Endothelial cell of umbilical vein (primary cell): ENCODE measurements at regions not wholly inside any gene's neighbourhood (a gene's known extent, or its start where the extent isn't known, plus 50 kb on each side); places are given as distances from the start of the nearest gene placed in this dataset.

ENCODE experiments used
- BruUV-seq: library from RNA; stranded (reverse); fragments of 400-500 nt; replicated peaks from 2 replicates; lab custom pipeline; 2021; lab: Mats Ljungman, UMichigan
- CTCF ChIA-PET: fragments of 300-600, 350-600 bp; sonication (Branson Sonifier 250); formaldehyde crosslinking; loops from one replicate; lab custom pipeline; 2021; ENCODE audit warnings: antibody characterized with exemption, inconsistent platforms; lab: Charles Lee
- POLR2A ChIA-PET: fragments of 300-600, 350-600 bp; sonication (Branson Sonifier 250); formaldehyde crosslinking; loops from one replicate; lab custom pipeline; 2021; ENCODE audit warnings: antibody characterized with exemption, inconsistent platforms; lab: Charles Lee
- DNase-seq: peaks from one replicate; pipeline ENCODE4 v3.0.0-alpha.2; 2011; ENCODE audit warnings: low read depth, low spot score
- FAIRE-seq: peaks from 2 replicates; lab custom pipeline; 2011; peaks lifted over from hg19 to GRCh38; lab: Jason Lieb, UNC
- H2AFZ ChIP-seq: 2 replicates; pipeline ENCODE4 v1.6.0; 2012; ENCODE audit warnings: low read depth, low read length, control low read depth, inconsistent platforms
- H3K27ac ChIP-seq: 2 replicates; pipeline ENCODE4 v1.5.1; 2011; ENCODE audit warnings: low read depth, mild to moderate bottlenecking, control low read depth, low read length, moderate library complexity; ENCODE audit not compliant: insufficient read depth
- H3K27me3 ChIP-seq, 2 experiments: 2 replicates each; pipeline versions ENCODE4 v1.6.0 to v1.6.1; 2011; ENCODE audit warnings: low read length in 2 of 2, mixed read lengths in 1 of 2; ENCODE audit not compliant: control insufficient read depth in 2 of 2, insufficient read depth in 2 of 2
- H3K36me3 ChIP-seq, 2 experiments: 2 replicates in 1 of 2; 3 replicates in 1 of 2; pipeline ENCODE4 v1.5.1; 2011; ENCODE audit warnings: low read length in 2 of 2, mild to moderate bottlenecking in 1 of 2, moderate library complexity in 1 of 2; ENCODE audit not compliant: control insufficient read depth in 2 of 2, insufficient read depth in 2 of 2; ENCODE audit errors: extremely low read depth in 1 of 2
- H3K4me1 ChIP-seq: 3 replicates; pipeline ENCODE4 v1.5.1; 2011; ENCODE audit warnings: mild to moderate bottlenecking, low read length; ENCODE audit not compliant: control insufficient read depth, insufficient read depth; ENCODE audit errors: extremely low read depth
- H3K4me2 ChIP-seq: 2 replicates; pipeline ENCODE4 v1.6.1; 2011; ENCODE audit warnings: low read length, control low read depth, mixed read lengths; ENCODE audit not compliant: insufficient read depth
- H3K4me3 ChIP-seq, 3 experiments: fragments of 200-600 bp in 1 of 3; sonication (generic), shearing (Covaris generic) in 1 of 3; replicated peaks in 1 of 3; 2 replicates each; pipeline ENCODE4 v1.5.1; 2011 to 2016; ENCODE audit warnings: control low read depth in 3 of 3, low read length in 3 of 3, mild to moderate bottlenecking in 2 of 3, inconsistent platforms in 1 of 3, low read depth in 1 of 3, moderate library complexity in 1 of 3; ENCODE audit not compliant: insufficient read depth in 1 of 3
- H3K79me2 ChIP-seq: 2 replicates; pipeline ENCODE4 v1.6.0; 2012; ENCODE audit warnings: low read length, inconsistent platforms; ENCODE audit not compliant: control insufficient read depth, insufficient read depth
- H3K9ac ChIP-seq: replicated peaks from 2 replicates; pipeline ENCODE3; 2011; ENCODE audit warnings: low read length, control low read depth; ENCODE audit not compliant: insufficient read depth; ENCODE audit errors: extremely low read depth
- H3K9me1 ChIP-seq: replicated peaks from 3 replicates; pipeline ENCODE4 v1.6.0; 2011; ENCODE audit warnings: mild to moderate bottlenecking, low read length; ENCODE audit not compliant: control insufficient read depth, insufficient read depth; ENCODE audit errors: extremely low read depth
- H3K9me3 ChIP-seq: replicated peaks from 2 replicates; pipeline ENCODE4 v1.5.1; 2012; ENCODE audit warnings: low read length, inconsistent platforms; ENCODE audit not compliant: control insufficient read depth, insufficient read depth
- H4K20me1 ChIP-seq: replicated peaks from 2 replicates; pipeline ENCODE3; 2011; ENCODE audit warnings: mild to moderate bottlenecking, low read length; ENCODE audit not compliant: control insufficient read depth, insufficient read depth; ENCODE audit errors: extremely low read depth
- EZH2 ChIP-seq: IDR thresholded peaks from 2 replicates; pipeline ENCODE4 v1.6.1; 2012; ENCODE audit warnings: borderline replicate concordance, low read depth, mild to moderate bottlenecking, moderate library complexity, low read length, inconsistent platforms; ENCODE audit not compliant: severe bottlenecking
- FOS ChIP-seq: IDR thresholded peaks from 2 replicates; pipeline ENCODE4 v1.6.1; 2011; ENCODE audit warnings: mild to moderate bottlenecking, low read length, moderate library complexity, borderline replicate concordance; ENCODE audit not compliant: insufficient read depth
- GATA2 ChIP-seq: IDR thresholded peaks from 2 replicates; pipeline ENCODE4 v1.7.0; 2011; ENCODE audit warnings: low read depth, mild to moderate bottlenecking, moderate library complexity, mixed read lengths, low read length; ENCODE audit not compliant: insufficient read length, insufficient read depth
- JUN ChIP-seq: IDR thresholded peaks from 2 replicates; pipeline ENCODE4 v1.6.1; 2011; ENCODE audit warnings: borderline replicate concordance, low read depth; ENCODE audit not compliant: insufficient read length, insufficient read depth
- MYC ChIP-seq: IDR thresholded peaks from one replicate; pipeline ENCODE4 v1.6.1; 2011; ENCODE audit warnings: mild to moderate bottlenecking, low read depth, low read length
- POLR2A ChIP-seq: IDR thresholded peaks from 2 replicates; pipeline ENCODE4 v1.6.1; 2012; ENCODE audit warnings: low read depth, mild to moderate bottlenecking, control low read depth, low read length
- POLR2AphosphoS5 ChIP-seq: IDR thresholded peaks from 2 replicates; pipeline ENCODE4 v1.6.1; 2012; ENCODE audit warnings: low read depth, mild to moderate bottlenecking, control low read depth, low read length, moderate library complexity; ENCODE audit not compliant: insufficient read depth
- dilution Hi-C: fragments of 300-500 bp; cut with MboI; formaldehyde crosslinking; loops from one replicate; pipeline ENCODE4 v1.15.0; 2019; ENCODE audit warnings: low sequenced_read_pairs; ENCODE audit not compliant: extremely low pct_ligation_motif_present
- intact Hi-C: fragments of 100-400 bp; cut with micrococcal nuclease; formaldehyde crosslinking; loops from one replicate; pipeline ENCODE4 v1.10.0; 2022
- TF ChIP-seq, protein P1 (sequence below), 2 donors: IDR thresholded peaks; 1 replicate in 1 of 2; 2 replicates in 1 of 2; pipeline ENCODE4 v1.5.1; 2011; ENCODE audit warnings: low read length in 2 of 2, mild to moderate bottlenecking in 2 of 2, moderate library complexity in 2 of 2, control low read depth in 1 of 2, inconsistent platforms in 1 of 2, low read depth in 1 of 2; ENCODE audit not compliant: insufficient read depth in 1 of 2; ENCODE audit errors: extremely low read depth in 1 of 2
- TF ChIP-seq, protein P2 (sequence below): IDR thresholded peaks from 2 replicates; pipeline ENCODE4 v1.6.1; 2011; ENCODE audit not compliant: insufficient read depth, insufficient read length

DNA sequence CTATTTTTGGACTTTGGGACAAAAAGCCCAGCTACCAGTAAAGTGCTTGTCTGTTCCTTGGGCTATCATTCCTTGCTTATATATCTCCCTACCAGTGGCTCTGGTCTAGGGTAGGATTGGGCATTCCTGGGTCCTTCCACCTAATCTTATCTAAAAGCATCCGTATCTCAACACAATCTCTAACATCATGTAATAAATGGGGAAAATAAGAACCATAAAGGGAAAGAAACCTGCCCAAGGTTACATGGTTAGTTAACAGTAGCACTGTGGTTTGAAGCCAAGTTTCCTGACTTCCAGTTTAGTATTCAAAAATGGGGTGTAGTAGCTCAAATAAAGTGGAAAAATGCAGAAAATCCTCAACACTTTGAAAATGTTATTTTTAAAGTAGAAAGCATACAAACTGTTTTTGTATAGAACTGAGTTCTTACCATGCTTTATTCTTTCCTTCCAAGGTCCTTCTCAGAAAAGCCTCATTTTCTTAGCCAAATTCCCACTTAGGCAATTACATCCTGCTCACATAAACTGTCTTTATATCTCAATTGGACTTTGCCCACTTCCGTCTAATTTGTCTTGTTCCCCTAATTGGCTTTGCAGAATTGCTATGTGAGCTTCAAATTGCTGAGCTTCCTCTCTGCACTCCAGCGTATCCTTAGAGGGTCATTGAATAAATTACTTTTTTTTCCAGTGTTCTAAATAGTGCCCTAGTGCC is 273.1 kb upstream of the UBE2E3 start:
- BruUV-seq, result no TSS peak
- H3K4me1 ChIP-seq, result no peaks in the 10 kb centered on the region
- DNase-seq (no peak), FAIRE-seq (no peak)
- no peaks in the 10 kb centered on the region for H3K9me1 ChIP-seq
- intact Hi-C loops, result no loop called here
- TF ChIP-seq GATA2 (no peak), EZH2 (no peak), POLR2AphosphoS5 (no peak), JUN (no peak), FOS (no peak), MYC (no peak), POLR2A (no peak)
- TF ChIP-seq, protein P1, sequence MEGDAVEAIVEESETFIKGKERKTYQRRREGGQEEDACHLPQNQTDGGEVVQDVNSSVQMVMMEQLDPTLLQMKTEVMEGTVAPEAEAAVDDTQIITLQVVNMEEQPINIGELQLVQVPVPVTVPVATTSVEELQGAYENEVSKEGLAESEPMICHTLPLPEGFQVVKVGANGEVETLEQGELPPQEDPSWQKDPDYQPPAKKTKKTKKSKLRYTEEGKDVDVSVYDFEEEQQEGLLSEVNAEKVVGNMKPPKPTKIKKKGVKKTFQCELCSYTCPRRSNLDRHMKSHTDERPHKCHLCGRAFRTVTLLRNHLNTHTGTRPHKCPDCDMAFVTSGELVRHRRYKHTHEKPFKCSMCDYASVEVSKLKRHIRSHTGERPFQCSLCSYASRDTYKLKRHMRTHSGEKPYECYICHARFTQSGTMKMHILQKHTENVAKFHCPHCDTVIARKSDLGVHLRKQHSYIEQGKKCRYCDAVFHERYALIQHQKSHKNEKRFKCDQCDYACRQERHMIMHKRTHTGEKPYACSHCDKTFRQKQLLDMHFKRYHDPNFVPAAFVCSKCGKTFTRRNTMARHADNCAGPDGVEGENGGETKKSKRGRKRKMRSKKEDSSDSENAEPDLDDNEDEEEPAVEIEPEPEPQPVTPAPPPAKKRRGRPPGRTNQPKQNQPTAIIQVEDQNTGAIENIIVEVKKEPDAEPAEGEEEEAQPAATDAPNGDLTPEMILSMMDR (IDR thresholded peaks at IDR 0.05; ENCODE audit: extremely low read depth in 1 of 2, insufficient read depth in 1 of 2, low read depth in 1 of 2, low read length in 2 of 2), result no peak
- TF ChIP-seq, protein P2, sequence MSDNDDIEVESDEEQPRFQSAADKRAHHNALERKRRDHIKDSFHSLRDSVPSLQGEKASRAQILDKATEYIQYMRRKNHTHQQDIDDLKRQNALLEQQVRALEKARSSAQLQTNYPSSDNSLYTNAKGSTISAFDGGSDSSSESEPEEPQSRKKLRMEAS, result no peak
- dilution Hi-C loops, result no loop called here
- H2AFZ ChIP-seq, result no peak overlapping the region
- H3K36me3 ChIP-seq, result no peaks in the 10 kb centered on the region
- no peak overlapping the region for H3K4me2 ChIP-seq
- no peak overlapping the region for H3K4me3 ChIP-seq
- H4K20me1 ChIP-seq, result no peaks in the 10 kb centered on the region
- ChIA-PET POLR2A (no interaction called here), CTCF (no interaction called here)
- no peaks in the 10 kb centered on the region for H3K9me3 ChIP-seq
- no peaks in the 10 kb centered on the region for H3K27me3 ChIP-seq
- H3K27ac ChIP-seq, result no peak overlapping the region
- no peak overlapping the region for H3K9ac ChIP-seq
- no peaks in the 10 kb centered on the region for H3K79me2 ChIP-seq
